ENCODE measurements at regions not wholly inside any gene's neighbourhood (a gene's known extent, or its start where the extent isn't known, plus 50 kb on each side); places are given as distances from the start of the nearest gene placed in this dataset.
"Not testable (repeated sequence)": the region's sequence is repeated elsewhere in the genome, so short reads cannot be mapped to it uniquely, and the experiment has no call there.

GRCh38 chr1:90282811-90283210 is 287.9 kb downstream of the ZNF326 start (continued):
- TF ChIP-seq, protein P1, sequence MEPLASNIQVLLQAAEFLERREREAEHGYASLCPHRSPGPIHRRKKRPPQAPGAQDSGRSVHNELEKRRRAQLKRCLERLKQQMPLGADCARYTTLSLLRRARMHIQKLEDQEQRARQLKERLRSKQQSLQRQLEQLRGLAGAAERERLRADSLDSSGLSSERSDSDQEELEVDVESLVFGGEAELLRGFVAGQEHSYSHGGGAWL (CRISPR knock-in tag; IDR thresholded peaks at IDR 0.05), result no peak
- TF ChIP-seq MIER3 (CRISPR knock-in tag; IDR thresholded peaks at IDR 0.05; ENCODE audit: borderline replicate concordance) (no peak), HOXA3 (CRISPR knock-in tag; IDR thresholded peaks at IDR 0.05) (no peak), RFXAP (CRISPR knock-in tag; IDR thresholded peaks at IDR 0.05; ENCODE audit: borderline replicate concordance) (no peak), NFE2L1 (CRISPR knock-in tag; IDR thresholded peaks at IDR 0.05; ENCODE audit: borderline replicate concordance) (no peak), DNMT3B (CRISPR knock-in tag; conservative IDR thresholded peaks at IDR 0.05) (no peak), ZNF800 (CRISPR knock-in tag; IDR thresholded peaks at IDR 0.05) (no peak), SIX1 (CRISPR knock-in tag; IDR thresholded peaks at IDR 0.05; ENCODE audit: borderline replicate concordance) (no peak), ZKSCAN8 (CRISPR knock-in tag; IDR thresholded peaks at IDR 0.05; ENCODE audit: borderline replicate concordance) (no peak), ZNF124 (CRISPR knock-in tag; IDR thresholded peaks at IDR 0.05) (no peak), SMYD3 (CRISPR knock-in tag; IDR thresholded peaks at IDR 0.05) (no peak), ZMAT3 (CRISPR knock-in tag; conservative IDR thresholded peaks at IDR 0.05) (no peak)

- H3K9ac ChIP-seq (ENCODE audit: insufficient read depth, low read depth, low read length); H3K9me3 ChIP-seq (ENCODE audit: low read length); H3K4me1 ChIP-seq (ENCODE audit: insufficient read depth, low read length); POLR2A ChIA-PET; H2AFZ ChIP-seq (ENCODE audit: low read length); BruUV-seq (replicated peaks); H4K20me1 ChIP-seq (ENCODE audit: insufficient read depth, low read length); intact Hi-C loops (cut with micrococcal nuclease; ENCODE audit: unreplicated experiment); in situ Hi-C loops (cut with HindIII; ENCODE audit: extremely low pct_ligation_motif_present, low pct_unique_long_range_greater_than_20kb); FAIRE-seq; H3K4me2 ChIP-seq (ENCODE audit: low read depth, low read length); H3K27ac ChIP-seq (ENCODE audit: extremely low read length, insufficient read depth, low read length); CTCF ChIA-PET (ENCODE audit: low intra/inter-chr PET ratio, low total read pairs); H3K4me3 ChIP-seq (replicated peaks in 1 of 3; ENCODE audit: insufficient read depth in 1 of 3, low read depth in 2 of 3, low read length in 3 of 3); DNase-seq (ENCODE audit: low spot score); H3K36me3 ChIP-seq (replicated peaks in 1 of 2; ENCODE audit: control insufficient read depth in 1 of 2, insufficient read depth in 2 of 2, low read length in 2 of 2); H3K27me3 ChIP-seq (ENCODE audit: control insufficient read depth in 1 of 2, insufficient read depth in 2 of 2, low read length in 2 of 2); ATAC-seq; H3K79me2 ChIP-seq (ENCODE audit: insufficient read depth, low read length): not testable (repeated sequence)
- WGBS (ENCODE audit: low lambda C conversion rate), result 0% methylated on average over 1 of the region's 1 CpG
Observed at GRCh38 chr1:90281886-90282285, 287.0 kb downstream of the ZNF326 start.

All from HepG2 (cell line).